ENCODE measurements at regions not wholly inside any gene's neighbourhood (a gene's known extent, or its start where the extent isn't known, plus 50 kb on each side); places are given as distances from the start of the nearest gene placed in this dataset.
"Not testable (repeated sequence)": the region's sequence is repeated elsewhere in the genome, so short reads cannot be mapped to it uniquely, and the experiment has no call there.

- Mint-ChIP-seq H3K9me3 (no peaks in the 10 kb centered on the region), H3K36me3 (ENCODE audit: low read depth) (no peaks in the 10 kb centered on the region), H3K4me3 (no peak overlapping the region), H3K27ac (no peak overlapping the region), H3K4me1 (ENCODE audit: low read depth) (no peaks in the 10 kb centered on the region), H3K27me3 (peaks cover 14% of the 10 kb centered on the region)
- DNase-seq, result no peak
Measured at GRCh38 chr4:138798404-138798803, 217.2 kb upstream of the NOCT start.

- no peaks in the 10 kb centered on the region for H3K4me1 Mint-ChIP-seq (ENCODE audit: low read depth)
- no peak for DNase-seq
- no peaks in the 10 kb centered on the region for H3K36me3 Mint-ChIP-seq (ENCODE audit: low read depth)
- no peak overlapping the region for H3K27ac Mint-ChIP-seq
- no peak overlapping the region for H3K4me3 Mint-ChIP-seq
- peaks cover 12% of the 10 kb centered on the region for H3K27me3 Mint-ChIP-seq
- no peaks in the 10 kb centered on the region for H3K9me3 Mint-ChIP-seq
Measured at GRCh38 chr4:138797646-138798045, 217.9 kb upstream of the NOCT start.

- no peak overlapping the region for H3K27ac Mint-ChIP-seq
- no peaks in the 10 kb centered on the region for H3K36me3 Mint-ChIP-seq (ENCODE audit: low read depth)
- no peak for DNase-seq
- peaks cover 12% of the 10 kb centered on the region for H3K27me3 Mint-ChIP-seq
- no peak overlapping the region for H3K4me3 Mint-ChIP-seq
- no peaks in the 10 kb centered on the region for H3K9me3 Mint-ChIP-seq
- no peaks in the 10 kb centered on the region for H3K4me1 Mint-ChIP-seq (ENCODE audit: low read depth)
Measured at GRCh38 chr4:138796761-138797160, 218.8 kb upstream of the NOCT start.

DNA sequence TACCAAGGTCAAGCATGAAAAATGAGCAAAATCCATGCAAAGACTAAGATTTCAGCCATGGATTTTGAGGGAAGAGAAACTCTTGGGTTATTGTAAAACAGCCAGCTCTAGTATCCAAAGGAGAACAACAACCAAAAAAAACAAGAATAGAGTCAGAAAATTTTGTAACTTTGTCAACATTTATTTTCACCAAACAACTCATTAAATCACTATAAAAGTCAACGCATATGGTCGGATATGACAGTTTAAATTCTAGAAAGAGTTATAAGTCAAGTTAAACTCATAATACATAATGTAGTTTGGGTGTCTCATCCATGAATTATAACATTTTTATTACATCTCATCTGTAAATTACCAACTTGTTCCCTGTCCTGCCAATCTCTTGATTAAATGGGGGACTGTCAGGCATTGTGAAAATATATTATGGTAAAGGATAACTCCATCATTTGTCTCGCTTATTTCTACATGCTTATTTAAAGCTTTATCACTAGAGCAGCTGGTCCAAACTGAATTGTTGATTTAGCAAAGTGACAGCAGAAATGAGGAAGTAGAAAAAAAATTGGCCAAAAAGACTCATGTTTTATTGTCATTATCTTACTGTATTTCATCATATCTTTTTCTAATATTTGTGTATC, 224.8 kb upstream of the NOCT start:
- Mint-ChIP-seq H3K4me1 (ENCODE audit: low read depth) (no peaks in the 10 kb centered on the region), H3K27ac (no peak overlapping the region), H3K9me3 (no peaks in the 10 kb centered on the region), H3K4me3 (no peak overlapping the region), H3K36me3 (ENCODE audit: low read depth) (no peaks in the 10 kb centered on the region), H3K27me3 (no peaks in the 10 kb centered on the region)
- no peak for DNase-seq

- H3K4me1 Mint-ChIP-seq (ENCODE audit: low read depth), result no peaks in the 10 kb centered on the region
Measured at GRCh38 chr4:138789796-138790195, 225.8 kb upstream of the NOCT start.

GRCh38 chr4:138788857-138789256, 226.7 kb upstream of the NOCT start:
- Mint-ChIP-seq H3K4me3 (no peak overlapping the region), H3K27ac (no peak overlapping the region), H3K4me1 (ENCODE audit: low read depth) (no peaks in the 10 kb centered on the region), H3K27me3 (no peaks in the 10 kb centered on the region), H3K9me3 (no peaks in the 10 kb centered on the region), H3K36me3 (ENCODE audit: low read depth) (no peaks in the 10 kb centered on the region)
- no peak for DNase-seq

More at GRCh38 chr4:138789796-138790195, 225.8 kb upstream of the NOCT start:
- Mint-ChIP-seq H3K4me3 (no peak overlapping the region), H3K27me3 (no peaks in the 10 kb centered on the region), H3K9me3 (no peaks in the 10 kb centered on the region), H3K27ac (no peak overlapping the region), H3K36me3 (ENCODE audit: low read depth) (no peaks in the 10 kb centered on the region)
- DNase-seq, result no peak

- Mint-ChIP-seq H3K4me3 (no peak overlapping the region), H3K4me1 (ENCODE audit: low read depth) (no peaks in the 10 kb centered on the region), H3K27ac (no peak overlapping the region), H3K27me3 (no peaks in the 10 kb centered on the region), H3K9me3 (no peaks in the 10 kb centered on the region), H3K36me3 (ENCODE audit: low read depth) (no peaks in the 10 kb centered on the region)
- no peak for DNase-seq
Measured at GRCh38 chr4:138788267-138788790, 227.3 kb upstream of the NOCT start.

DNA sequence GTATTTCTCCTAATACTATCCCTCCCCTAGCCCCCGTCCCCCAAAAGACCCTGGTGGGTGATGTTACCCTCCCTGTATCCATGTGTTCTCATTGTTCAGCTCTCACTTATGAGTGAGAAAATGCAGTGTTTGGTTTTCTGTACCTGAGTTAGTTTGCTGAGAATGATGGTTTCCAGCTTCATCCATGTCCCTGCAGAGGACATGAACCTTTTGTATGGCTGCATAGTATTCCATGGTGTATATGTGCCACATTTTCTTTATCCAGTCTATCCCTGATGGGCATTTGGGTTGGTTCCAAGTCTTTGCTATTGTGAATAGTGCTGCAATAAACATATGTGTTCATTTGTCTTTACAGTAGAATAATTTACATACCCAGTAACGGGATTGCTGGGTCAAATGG, 235.8 kb upstream of the NOCT start:
- H3K9me3 Mint-ChIP-seq; H3K36me3 Mint-ChIP-seq (ENCODE audit: low read depth); DNase-seq; H3K27me3 Mint-ChIP-seq; H3K4me1 Mint-ChIP-seq (ENCODE audit: low read depth); H3K27ac Mint-ChIP-seq; H3K4me3 Mint-ChIP-seq: not testable (repeated sequence)

- H3K4me1 Mint-ChIP-seq (ENCODE audit: low read depth), result no peaks in the 10 kb centered on the region
- H3K27ac Mint-ChIP-seq, result no peak overlapping the region
Measured at GRCh38 chr4:138775890-138776289, 239.7 kb upstream of the NOCT start.

DNA sequence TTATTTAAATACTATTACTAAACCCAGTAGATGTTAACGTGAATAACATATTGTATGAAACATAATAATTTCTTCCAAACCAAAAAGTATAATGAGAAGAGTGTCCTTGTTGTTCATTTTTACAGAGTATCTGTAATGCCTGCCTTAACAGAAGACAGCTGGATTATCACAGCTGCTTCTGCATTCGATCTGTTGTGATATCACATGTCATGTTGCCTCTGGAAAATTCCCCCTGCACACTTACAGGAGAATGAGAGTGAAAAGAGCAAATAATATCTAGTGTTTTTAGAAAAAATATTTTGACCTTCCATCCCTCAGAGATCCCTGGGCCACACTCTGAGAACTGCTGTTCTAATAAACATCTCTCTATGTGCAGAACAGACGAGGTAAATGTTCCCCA, 240.1 kb upstream of the NOCT start:
- no peak for DNase-seq
- no peak overlapping the region for H3K27ac Mint-ChIP-seq
- no peaks in the 10 kb centered on the region for H3K36me3 Mint-ChIP-seq (ENCODE audit: low read depth)
- no peak overlapping the region for H3K4me3 Mint-ChIP-seq
- H3K27me3 Mint-ChIP-seq, result no peaks in the 10 kb centered on the region
- H3K9me3 Mint-ChIP-seq, result no peaks in the 10 kb centered on the region
- H3K4me1 Mint-ChIP-seq (ENCODE audit: low read depth), result no peaks in the 10 kb centered on the region

More at GRCh38 chr4:138775890-138776289, 239.7 kb upstream of the NOCT start:
- no peak for DNase-seq
- H3K36me3 Mint-ChIP-seq (ENCODE audit: low read depth), result no peaks in the 10 kb centered on the region
- no peaks in the 10 kb centered on the region for H3K9me3 Mint-ChIP-seq
- no peak overlapping the region for H3K4me3 Mint-ChIP-seq
- no peaks in the 10 kb centered on the region for H3K27me3 Mint-ChIP-seq

- DNase-seq, result no peak
- Mint-ChIP-seq H3K27me3 (no peaks in the 10 kb centered on the region), H3K9me3 (no peaks in the 10 kb centered on the region), H3K4me3 (no peak overlapping the region), H3K27ac (no peak overlapping the region), H3K36me3 (ENCODE audit: low read depth) (no peaks in the 10 kb centered on the region), H3K4me1 (ENCODE audit: low read depth) (no peaks in the 10 kb centered on the region)
Measured at GRCh38 chr4:138774940-138775339, 240.6 kb upstream of the NOCT start.

- not testable (repeated sequence) for H3K4me1 Mint-ChIP-seq (ENCODE audit: low read depth); H3K27ac Mint-ChIP-seq; H3K36me3 Mint-ChIP-seq (ENCODE audit: low read depth); H3K4me3 Mint-ChIP-seq; H3K27me3 Mint-ChIP-seq; H3K9me3 Mint-ChIP-seq; DNase-seq
Measured at GRCh38 chr4:138774125-138774524, 241.5 kb upstream of the NOCT start.

GRCh38 chr4:138773321-138773720, 242.3 kb upstream of the NOCT start:
- no peak overlapping the region for H3K4me3 Mint-ChIP-seq
- DNase-seq, result no peak
- H3K27me3 Mint-ChIP-seq, result peaks cover 7% of the 10 kb centered on the region
- no peak overlapping the region for H3K27ac Mint-ChIP-seq
- H3K9me3 Mint-ChIP-seq, result no peaks in the 10 kb centered on the region
- no peaks in the 10 kb centered on the region for H3K4me1 Mint-ChIP-seq (ENCODE audit: low read depth)
- H3K36me3 Mint-ChIP-seq (ENCODE audit: low read depth), result no peaks in the 10 kb centered on the region

DNA sequence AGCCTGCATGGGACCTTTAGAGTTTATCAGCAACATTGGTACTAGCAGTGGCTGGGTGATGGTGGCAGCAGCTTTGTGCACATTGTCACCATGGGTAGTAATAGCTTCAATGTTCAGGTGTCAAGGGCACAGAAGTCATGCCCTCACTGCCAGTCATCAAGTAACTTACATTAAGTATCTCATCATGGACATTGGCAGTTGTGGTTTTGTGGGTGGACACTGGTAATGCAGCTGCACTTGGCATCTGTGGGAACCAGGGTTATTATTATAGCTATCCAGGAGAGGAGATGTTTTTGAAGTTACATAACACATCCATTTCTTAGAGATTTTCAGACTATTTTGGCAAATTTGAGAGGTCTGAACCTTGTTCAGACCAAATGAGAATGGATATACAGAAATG, 243.2 kb upstream of the NOCT start:
- Mint-ChIP-seq H3K27me3 (peaks cover 7% of the 10 kb centered on the region), H3K36me3 (ENCODE audit: low read depth) (no peaks in the 10 kb centered on the region), H3K9me3 (no peaks in the 10 kb centered on the region), H3K4me1 (ENCODE audit: low read depth) (no peaks in the 10 kb centered on the region), H3K4me3 (no peak overlapping the region), H3K27ac (no peak overlapping the region)
- DNase-seq, result no peak

DNA sequence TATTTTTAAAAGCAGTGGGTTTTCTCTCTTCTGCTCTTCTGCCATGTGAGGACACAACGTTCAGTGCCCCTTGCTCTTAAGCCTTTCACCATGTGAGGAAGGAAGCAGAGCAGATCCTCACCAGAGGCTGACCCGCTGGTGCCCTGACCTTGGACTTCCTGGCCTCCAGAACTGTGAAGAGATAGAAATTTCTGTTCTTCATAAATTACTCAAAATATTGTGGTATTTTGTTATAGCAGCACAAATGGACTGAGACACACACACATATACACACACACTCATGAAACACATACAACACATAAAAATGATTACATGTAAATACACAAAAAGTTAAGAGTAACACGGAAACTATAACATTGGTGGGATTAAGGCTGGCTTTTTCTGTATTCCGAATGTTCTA, 244.8 kb upstream of the NOCT start:
- Mint-ChIP-seq H3K36me3 (ENCODE audit: low read depth) (no peaks in the 10 kb centered on the region), H3K9me3 (no peaks in the 10 kb centered on the region), H3K4me1 (ENCODE audit: low read depth) (no peaks in the 10 kb centered on the region), H3K4me3 (no peak overlapping the region), H3K27ac (no peak overlapping the region), H3K27me3 (peaks cover 9% of the 10 kb centered on the region)
- DNase-seq, result no peak

DNA sequence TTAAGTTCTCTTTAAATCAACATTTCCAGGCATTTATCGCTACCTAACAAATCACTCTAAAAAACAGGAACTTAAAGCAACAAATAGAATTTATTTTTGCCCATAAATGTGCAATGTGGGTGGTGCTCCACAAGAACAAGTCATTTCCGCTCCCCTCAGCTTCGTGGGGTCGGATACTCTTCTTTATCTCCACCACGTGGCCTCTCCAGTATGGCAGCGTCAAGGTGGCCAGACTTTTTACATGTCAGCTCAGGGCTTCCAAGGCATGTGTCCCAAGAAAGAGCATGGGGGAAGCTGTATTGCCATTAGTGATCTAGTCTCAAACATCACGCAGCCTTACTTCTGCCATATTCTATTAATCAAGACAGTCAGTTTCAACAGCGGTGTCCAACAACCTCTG, 249.2 kb upstream of the NOCT start:
- Mint-ChIP-seq H3K4me1 (ENCODE audit: low read depth) (no peaks in the 10 kb centered on the region), H3K27ac (no peak overlapping the region), H3K36me3 (ENCODE audit: low read depth) (no peaks in the 10 kb centered on the region), H3K9me3 (no peaks in the 10 kb centered on the region), H3K4me3 (no peak overlapping the region), H3K27me3 (peaks cover 9% of the 10 kb centered on the region)
- no peak for DNase-seq
